ENCODE measurements at regions not wholly inside any gene's neighbourhood (a gene's known extent, or its start where the extent isn't known, plus 50 kb on each side); places are given as distances from the start of the nearest gene placed in this dataset.

- H3K4me3 ChIP-seq, result no peak overlapping the region
- Mint-ChIP-seq H3K4me1 (peaks cover 27% of the 10 kb centered on the region), H3K27ac (no peak overlapping the region), H3K9me3 (peaks cover 2% of the 10 kb centered on the region), H3K36me3 (no peaks in the 10 kb centered on the region), H3K27me3 (ENCODE audit: insufficient read depth, low read depth) (no peaks in the 10 kb centered on the region), H3K4me3 (no peak overlapping the region)
- no peaks in the 10 kb centered on the region for H3K9me3 ChIP-seq (ENCODE audit: low read depth)
- H3K4me1 ChIP-seq, result peaks cover 7% of the 10 kb centered on the region
- H2AFZ ChIP-seq (replicated peaks), result no peak overlapping the region
- no peaks in the 10 kb centered on the region for H3K79me2 ChIP-seq (ENCODE audit: low read depth)
- H3K36me3 ChIP-seq, result no peaks in the 10 kb centered on the region
- H3K27ac ChIP-seq, result no peak overlapping the region
- H3K4me2 ChIP-seq, result no peak overlapping the region
- no peak for DNase-seq (ENCODE audit: low spot score)
- no peaks in the 10 kb centered on the region for H3K27me3 ChIP-seq
- H4K20me1 ChIP-seq (ENCODE audit: low read depth), result no peaks in the 10 kb centered on the region
- no peak overlapping the region for H3K9ac ChIP-seq
- peaks cover 13% of the 10 kb centered on the region for H3F3A ChIP-seq (ENCODE audit: low read depth)
- TF ChIP-seq EZH2phosphoT487 (IDR thresholded peaks at IDR 0.05) (no peak), CTCF (IDR thresholded peaks at IDR 0.05) (no peak), EZH2 (IDR thresholded peaks at IDR 0.05) (no peak)
Measured at GRCh38 chr1:219533280-219533679, 79.6 kb downstream of the ZC3H11B start.

GRCh38 chr1:219529116-219529515 lies 83.8 kb downstream of the ZC3H11B start:
- Histone ChIP-seq H3F3A (ENCODE audit: low read depth) (peaks cover 14% of the 10 kb centered on the region), H3K79me2 (ENCODE audit: low read depth) (no peaks in the 10 kb centered on the region), H3K9me3 (ENCODE audit: low read depth) (no peaks in the 10 kb centered on the region), H4K20me1 (ENCODE audit: low read depth) (no peaks in the 10 kb centered on the region), H2AFZ (replicated peaks) (peak overlapping the region; percentile 35), H3K4me3 (no peak overlapping the region), H3K27ac (peak overlapping the region; percentile 81), H3K4me2 (no peak overlapping the region), H3K4me1 (peaks cover 8% of the 10 kb centered on the region), H3K36me3 (no peaks in the 10 kb centered on the region), H3K27me3 (no peaks in the 10 kb centered on the region), H3K9ac (no peak overlapping the region)
- Mint-ChIP-seq H3K27me3 (ENCODE audit: insufficient read depth, low read depth) (no peaks in the 10 kb centered on the region), H3K4me1 (peaks cover 19% of the 10 kb centered on the region), H3K9me3 (peaks cover 5% of the 10 kb centered on the region), H3K4me3 (no peak overlapping the region), H3K27ac (no peak overlapping the region), H3K36me3 (no peaks in the 10 kb centered on the region)
- TF ChIP-seq EZH2phosphoT487 (IDR thresholded peaks at IDR 0.05), result no peak
- no peak for TF ChIP-seq CTCF (IDR thresholded peaks at IDR 0.05)
- TF ChIP-seq EZH2 (IDR thresholded peaks at IDR 0.05), result no peak
- peak; percentile 60 for DNase-seq (ENCODE audit: low spot score)

GRCh38 chr1:219528633-219529032 lies 84.3 kb downstream of the ZC3H11B start:
- H3K4me3 ChIP-seq, result no peak overlapping the region
- no peak overlapping the region for H3K27ac Mint-ChIP-seq
- H3K4me1 Mint-ChIP-seq, result peaks cover 16% of the 10 kb centered on the region
- no peaks in the 10 kb centered on the region for H4K20me1 ChIP-seq (ENCODE audit: low read depth)
- peak overlapping the region; percentile 81 for H3K27ac ChIP-seq
- peaks cover 14% of the 10 kb centered on the region for H3F3A ChIP-seq (ENCODE audit: low read depth)
- no peaks in the 10 kb centered on the region for H3K27me3 Mint-ChIP-seq (ENCODE audit: insufficient read depth, low read depth)
- TF ChIP-seq EZH2phosphoT487 (IDR thresholded peaks at IDR 0.05), result no peak
- no peak for TF ChIP-seq EZH2 (IDR thresholded peaks at IDR 0.05)
- no peak for TF ChIP-seq CTCF (IDR thresholded peaks at IDR 0.05)
- H3K9ac ChIP-seq, result no peak overlapping the region
- no peak overlapping the region for H3K4me2 ChIP-seq
- H3K36me3 ChIP-seq, result no peaks in the 10 kb centered on the region
- peaks cover 8% of the 10 kb centered on the region for H3K4me1 ChIP-seq
- H2AFZ ChIP-seq (replicated peaks), result peak overlapping the region; percentile 35
- no peaks in the 10 kb centered on the region for H3K36me3 Mint-ChIP-seq
- no peaks in the 10 kb centered on the region for H3K27me3 ChIP-seq
- no peak overlapping the region for H3K4me3 Mint-ChIP-seq
- no peaks in the 10 kb centered on the region for H3K79me2 ChIP-seq (ENCODE audit: low read depth)
- DNase-seq (ENCODE audit: low spot score), result no peak
- peaks cover 5% of the 10 kb centered on the region for H3K9me3 Mint-ChIP-seq
- H3K9me3 ChIP-seq (ENCODE audit: low read depth), result no peaks in the 10 kb centered on the region

All from neural progenitor cell (in vitro differentiated cells).